ENCODE measurements at regions not wholly inside any gene's neighbourhood (a gene's known extent, or its start where the extent isn't known, plus 50 kb on each side); places are given as distances from the start of the nearest gene placed in this dataset.

DNA sequence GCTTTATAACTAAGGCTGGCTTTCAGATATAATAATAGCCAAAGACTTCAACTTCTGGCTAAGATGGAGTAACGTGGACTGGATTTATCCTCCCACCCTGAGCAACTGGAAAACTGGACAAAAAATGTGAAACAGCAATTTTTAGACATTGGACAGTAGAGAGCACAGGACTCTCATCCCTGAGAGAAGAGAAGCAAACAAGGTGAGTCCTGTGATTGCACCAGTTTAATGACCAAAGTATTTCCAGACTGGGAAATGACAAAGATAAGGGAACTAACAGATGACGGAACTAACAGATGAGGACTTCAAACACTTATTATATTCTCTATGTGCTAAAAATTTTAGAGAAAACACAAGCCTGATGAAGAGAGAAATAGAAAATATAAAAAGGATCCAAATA is 175.7 kb upstream of the SLC25A13 start:
- Histone ChIP-seq H3K9ac (ENCODE audit: low read depth in 1 of 2, low read length in 2 of 2) (no peak overlapping the region), H3K4me3 (ENCODE audit: low read depth in 1 of 2, low read length in 2 of 2) (no peak overlapping the region), H3K36me3 (ENCODE audit: control insufficient read depth in 1 of 2, insufficient read depth in 2 of 2, low read length in 2 of 2) (no peaks in the 10 kb centered on the region), H3K4me1 (ENCODE audit: control insufficient read depth in 1 of 2, insufficient read depth in 2 of 2, low read length in 2 of 2) (no peaks in the 10 kb centered on the region), H3K9me3 (ENCODE audit: control insufficient read depth in 1 of 2, low read length in 2 of 2) (no peaks in the 10 kb centered on the region), H3K27me3 (ENCODE audit: control insufficient read depth in 1 of 2, insufficient read depth in 2 of 2, low read length in 2 of 2) (no peaks in the 10 kb centered on the region), H3K27ac (ENCODE audit: low read depth, low read length) (no peak overlapping the region)

DNA sequence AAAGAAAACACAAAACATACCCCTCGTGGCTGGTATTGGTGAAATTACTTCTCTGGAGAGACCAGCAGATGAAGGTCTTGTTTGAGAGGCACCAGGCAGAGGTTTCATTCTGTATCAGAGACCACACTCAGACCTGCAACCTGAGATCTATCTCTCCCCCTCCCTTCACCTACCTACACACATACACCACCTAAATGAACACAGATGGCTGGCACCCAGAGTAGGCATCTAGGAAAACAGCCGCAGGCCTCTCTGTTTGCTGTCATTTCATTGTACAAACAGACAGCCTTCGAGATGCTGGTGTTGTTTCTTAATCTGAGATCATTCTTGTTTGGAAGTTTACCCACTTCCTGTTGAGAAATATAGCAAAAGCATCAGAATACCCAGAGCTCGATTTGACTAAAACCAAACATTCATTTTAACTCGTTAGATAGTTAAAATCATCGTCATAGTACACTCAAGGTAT is 173.9 kb upstream of the SLC25A13 start:
- no peak overlapping the region for H3K27ac ChIP-seq (ENCODE audit: low read depth, low read length)
- no peak overlapping the region for H3K9ac ChIP-seq (ENCODE audit: low read depth in 1 of 2, low read length in 2 of 2)
- H3K36me3 ChIP-seq (ENCODE audit: control insufficient read depth in 1 of 2, insufficient read depth in 2 of 2, low read length in 2 of 2): no peaks in the 10 kb centered on the region
- H3K27me3 ChIP-seq (ENCODE audit: control insufficient read depth in 1 of 2, insufficient read depth in 2 of 2, low read length in 2 of 2): no peaks in the 10 kb centered on the region
- H3K4me3 ChIP-seq (ENCODE audit: low read depth in 1 of 2, low read length in 2 of 2): no peak overlapping the region
- no peaks in the 10 kb centered on the region for H3K9me3 ChIP-seq (ENCODE audit: control insufficient read depth in 1 of 2, low read length in 2 of 2)
- H3K4me1 ChIP-seq (ENCODE audit: control insufficient read depth in 1 of 2, insufficient read depth in 2 of 2, low read length in 2 of 2): no peaks in the 10 kb centered on the region

- H3K4me3 ChIP-seq (ENCODE audit: low read depth in 1 of 2, low read length in 2 of 2): no peak overlapping the region
- no peaks in the 10 kb centered on the region for H3K27me3 ChIP-seq (ENCODE audit: control insufficient read depth in 1 of 2, insufficient read depth in 2 of 2, low read length in 2 of 2)
- no peaks in the 10 kb centered on the region for H3K4me1 ChIP-seq (ENCODE audit: control insufficient read depth in 1 of 2, insufficient read depth in 2 of 2, low read length in 2 of 2)
- H3K27ac ChIP-seq (ENCODE audit: low read depth, low read length): no peak overlapping the region
- no peaks in the 10 kb centered on the region for H3K9me3 ChIP-seq (ENCODE audit: control insufficient read depth in 1 of 2, low read length in 2 of 2)
- H3K9ac ChIP-seq (ENCODE audit: low read depth in 1 of 2, low read length in 2 of 2): no peak overlapping the region
- H3K36me3 ChIP-seq (ENCODE audit: control insufficient read depth in 1 of 2, insufficient read depth in 2 of 2, low read length in 2 of 2): no peaks in the 10 kb centered on the region
Measured at GRCh38 chr7:96486681-96487080, 164.8 kb upstream of the SLC25A13 start.

- H3K27me3 ChIP-seq (ENCODE audit: control insufficient read depth in 1 of 2, insufficient read depth in 2 of 2, low read length in 2 of 2): no peaks in the 10 kb centered on the region
- no peaks in the 10 kb centered on the region for H3K4me1 ChIP-seq (ENCODE audit: control insufficient read depth in 1 of 2, insufficient read depth in 2 of 2, low read length in 2 of 2)
- no peak overlapping the region for H3K4me3 ChIP-seq (ENCODE audit: low read depth in 1 of 2, low read length in 2 of 2)
- no peaks in the 10 kb centered on the region for H3K9me3 ChIP-seq (ENCODE audit: control insufficient read depth in 1 of 2, low read length in 2 of 2)
- no peak overlapping the region for H3K9ac ChIP-seq (ENCODE audit: low read depth in 1 of 2, low read length in 2 of 2)
- no peak overlapping the region for H3K27ac ChIP-seq (ENCODE audit: low read depth, low read length)
- no peaks in the 10 kb centered on the region for H3K36me3 ChIP-seq (ENCODE audit: control insufficient read depth in 1 of 2, insufficient read depth in 2 of 2, low read length in 2 of 2)
Measured at GRCh38 chr7:96484845-96485244, 162.9 kb upstream of the SLC25A13 start.

DNA sequence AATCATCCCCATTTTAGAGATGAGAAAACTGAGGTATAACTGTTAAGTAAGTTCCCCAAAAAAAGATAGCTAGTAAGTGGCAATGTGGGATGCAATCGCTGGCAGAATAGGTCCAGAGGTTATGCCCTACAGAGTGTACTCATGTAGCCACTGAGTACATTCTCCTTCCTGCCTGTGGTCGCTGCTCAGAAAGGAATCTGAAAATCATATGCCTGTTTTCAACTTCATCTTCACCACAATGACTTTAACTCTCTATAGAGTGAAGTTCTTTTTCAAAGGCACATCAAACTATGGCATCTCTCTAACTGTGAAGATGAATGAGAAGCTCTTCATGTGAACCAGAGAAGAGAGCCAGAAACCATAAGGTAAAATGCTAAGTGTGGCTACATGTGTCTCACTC is 162.2 kb upstream of the SLC25A13 start:
- Histone ChIP-seq H3K4me3 (ENCODE audit: low read depth in 1 of 2, low read length in 2 of 2) (no peak overlapping the region), H3K9ac (ENCODE audit: low read depth in 1 of 2, low read length in 2 of 2) (no peak overlapping the region), H3K27ac (ENCODE audit: low read depth, low read length) (no peak overlapping the region), H3K27me3 (ENCODE audit: control insufficient read depth in 1 of 2, insufficient read depth in 2 of 2, low read length in 2 of 2) (no peaks in the 10 kb centered on the region), H3K36me3 (ENCODE audit: control insufficient read depth in 1 of 2, insufficient read depth in 2 of 2, low read length in 2 of 2) (no peaks in the 10 kb centered on the region), H3K9me3 (ENCODE audit: control insufficient read depth in 1 of 2, low read length in 2 of 2) (no peaks in the 10 kb centered on the region), H3K4me1 (ENCODE audit: control insufficient read depth in 1 of 2, insufficient read depth in 2 of 2, low read length in 2 of 2) (no peaks in the 10 kb centered on the region)

- Histone ChIP-seq H3K27me3 (ENCODE audit: control insufficient read depth in 1 of 2, insufficient read depth in 2 of 2, low read length in 2 of 2) (no peaks in the 10 kb centered on the region), H3K4me1 (ENCODE audit: control insufficient read depth in 1 of 2, insufficient read depth in 2 of 2, low read length in 2 of 2) (no peaks in the 10 kb centered on the region), H3K9me3 (ENCODE audit: control insufficient read depth in 1 of 2, low read length in 2 of 2) (no peaks in the 10 kb centered on the region), H3K9ac (ENCODE audit: low read depth in 1 of 2, low read length in 2 of 2) (no peak overlapping the region), H3K36me3 (ENCODE audit: control insufficient read depth in 1 of 2, insufficient read depth in 2 of 2, low read length in 2 of 2) (no peaks in the 10 kb centered on the region), H3K4me3 (ENCODE audit: low read depth in 1 of 2, low read length in 2 of 2) (no peak overlapping the region), H3K27ac (ENCODE audit: low read depth, low read length) (no peak overlapping the region)
Measured at GRCh38 chr7:96481796-96482195, 159.9 kb upstream of the SLC25A13 start.

DNA sequence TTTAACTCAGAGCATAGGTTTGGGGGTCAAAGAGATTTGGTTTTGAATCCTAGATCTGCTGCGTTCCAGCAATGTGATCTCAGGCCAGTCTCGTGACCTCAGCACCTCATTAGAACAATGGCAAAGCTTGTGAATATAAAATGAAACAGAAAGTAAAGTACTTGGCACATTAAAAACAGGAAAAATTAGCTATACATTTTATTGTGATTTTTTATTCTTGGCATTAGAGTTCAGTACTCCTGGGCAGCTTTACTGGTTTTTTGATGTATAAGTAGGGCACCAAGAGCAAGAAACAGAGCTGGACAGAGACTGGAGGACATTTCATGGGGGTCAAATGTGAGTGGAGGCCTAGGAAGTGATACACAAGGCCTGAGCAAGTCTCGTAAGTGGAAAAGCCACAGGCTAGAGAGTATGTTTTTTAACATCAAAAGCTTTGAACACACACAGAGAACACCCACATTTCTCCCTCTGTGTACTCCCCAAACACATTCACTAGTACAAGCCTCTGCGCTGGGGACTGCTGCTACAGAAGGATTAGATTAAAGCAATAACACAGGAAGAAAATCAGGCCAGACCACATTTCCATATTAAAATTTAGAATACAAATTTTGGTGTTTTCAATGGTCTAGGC is 157.2 kb upstream of the SLC25A13 start:
- Histone ChIP-seq H3K27me3 (ENCODE audit: control insufficient read depth in 1 of 2, insufficient read depth in 2 of 2, low read length in 2 of 2) (no peaks in the 10 kb centered on the region), H3K36me3 (ENCODE audit: control insufficient read depth in 1 of 2, insufficient read depth in 2 of 2, low read length in 2 of 2) (no peaks in the 10 kb centered on the region), H3K27ac (ENCODE audit: low read depth, low read length) (no peak overlapping the region), H3K4me1 (ENCODE audit: control insufficient read depth in 1 of 2, insufficient read depth in 2 of 2, low read length in 2 of 2) (no peaks in the 10 kb centered on the region), H3K9me3 (ENCODE audit: control insufficient read depth in 1 of 2, low read length in 2 of 2) (no peaks in the 10 kb centered on the region), H3K9ac (ENCODE audit: low read depth in 1 of 2, low read length in 2 of 2) (no peak overlapping the region), H3K4me3 (ENCODE audit: low read depth in 1 of 2, low read length in 2 of 2) (peak overlapping the region in 1 of 2 donors; percentile 7)

DNA sequence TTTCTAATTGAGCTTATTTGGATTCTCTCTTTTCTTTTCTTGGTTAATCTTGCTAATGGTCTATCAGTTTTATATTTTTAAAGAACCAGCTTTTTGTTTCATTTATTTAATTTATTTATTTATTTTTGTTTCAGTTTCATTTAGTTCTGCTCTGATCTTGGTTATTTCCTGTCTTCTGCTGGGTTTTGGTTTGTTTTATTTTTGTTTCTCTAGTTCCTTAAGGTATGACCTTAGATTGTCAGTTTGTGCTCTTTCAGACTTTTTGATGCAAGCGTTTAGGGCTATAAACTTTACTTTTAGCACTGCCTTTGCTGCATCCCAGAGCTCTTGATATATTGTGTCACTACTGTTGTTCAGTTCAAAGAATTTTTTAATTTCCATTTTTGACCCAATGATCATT is 149.7 kb upstream of the SLC25A13 start:
- H3K27ac ChIP-seq (ENCODE audit: low read depth, low read length): no peak overlapping the region
- no peaks in the 10 kb centered on the region for H3K27me3 ChIP-seq (ENCODE audit: control insufficient read depth in 1 of 2, insufficient read depth in 2 of 2, low read length in 2 of 2)
- H3K4me3 ChIP-seq (ENCODE audit: low read depth in 1 of 2, low read length in 2 of 2): no peak overlapping the region
- H3K9me3 ChIP-seq (ENCODE audit: control insufficient read depth in 1 of 2, low read length in 2 of 2): no peaks in the 10 kb centered on the region
- H3K4me1 ChIP-seq (ENCODE audit: control insufficient read depth in 1 of 2, insufficient read depth in 2 of 2, low read length in 2 of 2): no peaks in the 10 kb centered on the region
- H3K36me3 ChIP-seq (ENCODE audit: control insufficient read depth in 1 of 2, insufficient read depth in 2 of 2, low read length in 2 of 2): no peaks in the 10 kb centered on the region
- H3K9ac ChIP-seq (ENCODE audit: low read depth in 1 of 2, low read length in 2 of 2): no peak overlapping the region

DNA sequence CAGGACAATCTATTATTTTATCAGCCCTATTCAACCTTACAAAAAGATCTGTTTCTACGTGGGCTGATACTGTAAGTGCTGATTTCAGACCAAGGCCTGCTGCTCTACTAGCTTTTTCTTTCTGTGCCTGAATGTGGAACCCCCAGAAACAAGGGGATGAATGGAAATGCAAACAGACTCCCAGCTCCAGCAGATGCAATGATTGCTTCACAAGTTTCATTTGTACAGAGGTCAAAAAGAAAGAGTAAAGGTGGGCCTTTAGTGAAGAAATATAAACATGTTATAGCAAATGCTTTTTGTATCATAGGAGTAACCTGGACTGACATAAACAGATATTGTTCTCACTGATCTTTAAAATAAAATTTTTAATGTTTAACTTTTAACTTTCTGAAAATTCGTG is 130.2 kb upstream of the SLC25A13 start:
- no peaks in the 10 kb centered on the region for H3K9me3 ChIP-seq (ENCODE audit: control insufficient read depth in 1 of 2, low read length in 2 of 2)

GRCh38 chr7:96449094-96449493 is 127.2 kb upstream of the SLC25A13 start:
- H3K9me3 ChIP-seq (ENCODE audit: control insufficient read depth in 1 of 2, low read length in 2 of 2): no peaks in the 10 kb centered on the region
- no peaks in the 10 kb centered on the region for H3K4me1 ChIP-seq (ENCODE audit: control insufficient read depth in 1 of 2, insufficient read depth in 2 of 2, low read length in 2 of 2)
- H3K36me3 ChIP-seq (ENCODE audit: control insufficient read depth in 1 of 2, insufficient read depth in 2 of 2, low read length in 2 of 2): no peaks in the 10 kb centered on the region

More for the DNA sequence above, 130.2 kb upstream of the SLC25A13 start:
- H3K36me3 ChIP-seq (ENCODE audit: control insufficient read depth in 1 of 2, insufficient read depth in 2 of 2, low read length in 2 of 2): no peaks in the 10 kb centered on the region
- H3K9ac ChIP-seq (ENCODE audit: low read depth in 1 of 2, low read length in 2 of 2): no peak overlapping the region
- H3K4me1 ChIP-seq (ENCODE audit: control insufficient read depth in 1 of 2, insufficient read depth in 2 of 2, low read length in 2 of 2): no peaks in the 10 kb centered on the region
- no peak overlapping the region for H3K27ac ChIP-seq (ENCODE audit: low read depth, low read length)
- H3K27me3 ChIP-seq (ENCODE audit: control insufficient read depth in 1 of 2, insufficient read depth in 2 of 2, low read length in 2 of 2): no peaks in the 10 kb centered on the region
- no peak overlapping the region for H3K4me3 ChIP-seq (ENCODE audit: low read depth in 1 of 2, low read length in 2 of 2)

More at GRCh38 chr7:96449094-96449493, 127.2 kb upstream of the SLC25A13 start:
- no peaks in the 10 kb centered on the region for H3K27me3 ChIP-seq (ENCODE audit: control insufficient read depth in 1 of 2, insufficient read depth in 2 of 2, low read length in 2 of 2)
- no peak overlapping the region for H3K9ac ChIP-seq (ENCODE audit: low read depth in 1 of 2, low read length in 2 of 2)
- H3K4me3 ChIP-seq (ENCODE audit: low read depth in 1 of 2, low read length in 2 of 2): no peak overlapping the region
- H3K27ac ChIP-seq (ENCODE audit: low read depth, low read length): no peak overlapping the region

Measured in duodenal mucosa (tissue), 2 donors.